ENCODE measurements at regions not wholly inside any gene's neighbourhood (a gene's known extent, or its start where the extent isn't known, plus 50 kb on each side); places are given as distances from the start of the nearest gene placed in this dataset.

DNA sequence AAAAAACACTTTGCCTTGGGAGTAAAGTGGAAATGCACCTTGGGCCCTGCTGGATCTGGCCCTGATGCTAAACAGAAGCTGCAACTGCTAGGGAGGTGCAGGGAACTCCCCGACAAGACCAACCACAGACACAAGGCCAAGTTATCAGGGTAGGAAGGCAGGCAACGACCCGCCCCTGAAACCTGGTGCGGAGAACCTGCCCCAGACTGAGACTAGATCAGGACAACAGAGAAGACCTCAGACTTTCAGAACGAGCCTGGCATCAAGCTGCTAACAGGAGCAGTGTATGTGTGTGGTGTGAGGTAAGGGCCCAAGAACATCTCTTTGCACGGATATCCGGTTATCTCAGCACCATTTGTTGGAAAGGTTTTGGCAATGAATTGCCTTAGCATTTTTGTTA lies 233.7 kb upstream of the RTL1 start:
- Histone ChIP-seq H3K27ac (ENCODE audit: low read length) (no peak overlapping the region), H3K4me3 (ENCODE audit: low read length) (no peak overlapping the region), H2AFZ (ENCODE audit: low read depth, low read length) (no peak overlapping the region), H3K9ac (ENCODE audit: low read length) (no peak overlapping the region), H3K4me1 (ENCODE audit: low read length) (no peaks in the 10 kb centered on the region), H3K27me3 (ENCODE audit: low read depth, low read length) (no peaks in the 10 kb centered on the region), H3K9me3 (ENCODE audit: insufficient read depth, low read length) (no peaks in the 10 kb centered on the region), H3K4me2 (ENCODE audit: low read length) (no peak overlapping the region), H3K36me3 (replicated peaks; ENCODE audit: low read depth, low read length) (no peaks in the 10 kb centered on the region), H4K20me1 (ENCODE audit: insufficient read depth, low read length) (no peaks in the 10 kb centered on the region), H3K79me2 (ENCODE audit: low read length) (no peaks in the 10 kb centered on the region)
- TF ChIP-seq, protein P1, sequence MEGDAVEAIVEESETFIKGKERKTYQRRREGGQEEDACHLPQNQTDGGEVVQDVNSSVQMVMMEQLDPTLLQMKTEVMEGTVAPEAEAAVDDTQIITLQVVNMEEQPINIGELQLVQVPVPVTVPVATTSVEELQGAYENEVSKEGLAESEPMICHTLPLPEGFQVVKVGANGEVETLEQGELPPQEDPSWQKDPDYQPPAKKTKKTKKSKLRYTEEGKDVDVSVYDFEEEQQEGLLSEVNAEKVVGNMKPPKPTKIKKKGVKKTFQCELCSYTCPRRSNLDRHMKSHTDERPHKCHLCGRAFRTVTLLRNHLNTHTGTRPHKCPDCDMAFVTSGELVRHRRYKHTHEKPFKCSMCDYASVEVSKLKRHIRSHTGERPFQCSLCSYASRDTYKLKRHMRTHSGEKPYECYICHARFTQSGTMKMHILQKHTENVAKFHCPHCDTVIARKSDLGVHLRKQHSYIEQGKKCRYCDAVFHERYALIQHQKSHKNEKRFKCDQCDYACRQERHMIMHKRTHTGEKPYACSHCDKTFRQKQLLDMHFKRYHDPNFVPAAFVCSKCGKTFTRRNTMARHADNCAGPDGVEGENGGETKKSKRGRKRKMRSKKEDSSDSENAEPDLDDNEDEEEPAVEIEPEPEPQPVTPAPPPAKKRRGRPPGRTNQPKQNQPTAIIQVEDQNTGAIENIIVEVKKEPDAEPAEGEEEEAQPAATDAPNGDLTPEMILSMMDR (IDR thresholded peaks at IDR 0.05; ENCODE audit: low read depth, low read length) = no peak
- TF ChIP-seq EZH2phosphoT487 (IDR thresholded peaks at IDR 0.05; ENCODE audit: low read depth) = no peak

DNA sequence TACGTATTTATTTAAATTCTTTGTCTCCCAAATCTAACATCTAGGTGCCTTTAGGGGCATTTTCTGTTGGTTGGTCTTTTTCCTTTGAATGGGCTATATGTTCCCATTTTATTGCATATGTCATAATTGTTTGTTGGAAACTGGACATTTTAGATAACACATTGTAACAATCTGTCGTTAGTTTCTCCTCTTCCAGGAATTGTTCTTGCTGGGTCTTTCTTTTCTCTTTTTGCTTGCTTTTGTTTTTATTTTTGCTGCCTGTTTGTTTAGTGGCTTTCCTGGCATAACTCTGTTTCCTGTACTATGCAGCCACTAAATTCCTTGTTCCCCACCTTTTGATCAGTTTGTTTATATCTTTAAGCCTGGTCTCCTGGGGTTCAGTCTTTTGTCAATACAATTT lies 244.3 kb upstream of the RTL1 start:
- Histone ChIP-seq H3K27me3 (ENCODE audit: low read depth, low read length) (no peaks in the 10 kb centered on the region), H3K36me3 (replicated peaks; ENCODE audit: low read depth, low read length) (no peaks in the 10 kb centered on the region), H3K4me2 (ENCODE audit: low read length) (no peak overlapping the region), H3K9ac (ENCODE audit: low read length) (no peak overlapping the region), H2AFZ (ENCODE audit: low read depth, low read length) (no peak overlapping the region), H3K9me3 (ENCODE audit: insufficient read depth, low read length) (no peaks in the 10 kb centered on the region), H4K20me1 (ENCODE audit: insufficient read depth, low read length) (no peaks in the 10 kb centered on the region), H3K4me3 (ENCODE audit: low read length) (no peak overlapping the region), H3K4me1 (ENCODE audit: low read length) (no peaks in the 10 kb centered on the region), H3K79me2 (ENCODE audit: low read length) (no peaks in the 10 kb centered on the region), H3K27ac (ENCODE audit: low read length) (no peak overlapping the region)
- TF ChIP-seq, protein P1 (IDR thresholded peaks at IDR 0.05; ENCODE audit: low read depth, low read length) = no peak
- no peak for TF ChIP-seq EZH2phosphoT487 (IDR thresholded peaks at IDR 0.05; ENCODE audit: low read depth)

DNA sequence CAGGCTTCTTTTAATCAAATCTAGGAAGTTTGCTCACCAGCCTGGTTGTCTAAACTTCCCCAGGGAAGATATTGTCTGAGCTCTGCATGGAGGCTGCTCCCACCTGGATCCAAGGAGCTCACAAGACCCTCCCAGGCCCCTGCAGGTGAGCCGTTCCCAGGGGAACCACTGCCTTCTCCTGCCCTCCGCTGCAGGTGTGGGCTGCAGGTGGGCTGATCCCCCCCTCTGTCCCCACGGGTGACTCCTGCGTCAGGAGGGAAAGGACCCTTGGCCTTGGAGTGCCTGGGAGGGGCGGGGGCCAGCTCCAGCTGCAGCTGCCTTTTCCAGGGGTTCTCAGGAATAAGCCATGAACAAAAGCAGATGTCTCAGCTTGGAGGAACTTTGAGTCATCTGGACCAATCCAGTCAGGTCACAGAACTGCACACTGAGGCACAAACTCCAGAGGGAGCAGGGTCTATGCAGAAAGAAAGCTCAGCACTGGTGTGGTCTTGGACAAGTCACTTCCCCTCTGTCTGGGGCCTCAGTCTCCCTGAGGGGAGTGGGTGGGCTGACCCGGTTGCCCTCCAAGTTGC lies 246.6 kb upstream of the RTL1 start:
- Histone ChIP-seq H3K4me2 (ENCODE audit: low read length) (no peak overlapping the region), H3K27me3 (ENCODE audit: low read depth, low read length) (no peaks in the 10 kb centered on the region), H4K20me1 (ENCODE audit: insufficient read depth, low read length) (no peaks in the 10 kb centered on the region), H3K4me3 (ENCODE audit: low read length) (no peak overlapping the region), H3K79me2 (ENCODE audit: low read length) (no peaks in the 10 kb centered on the region), H3K9ac (ENCODE audit: low read length) (no peak overlapping the region), H3K9me3 (ENCODE audit: insufficient read depth, low read length) (no peaks in the 10 kb centered on the region), H3K36me3 (replicated peaks; ENCODE audit: low read depth, low read length) (no peaks in the 10 kb centered on the region), H3K27ac (ENCODE audit: low read length) (no peak overlapping the region), H2AFZ (ENCODE audit: low read depth, low read length) (no peak overlapping the region), H3K4me1 (ENCODE audit: low read length) (no peaks in the 10 kb centered on the region)
- no peak for TF ChIP-seq EZH2phosphoT487 (IDR thresholded peaks at IDR 0.05; ENCODE audit: low read depth)
- TF ChIP-seq, protein P1 (IDR thresholded peaks at IDR 0.05; ENCODE audit: low read depth, low read length) = no peak

DNA sequence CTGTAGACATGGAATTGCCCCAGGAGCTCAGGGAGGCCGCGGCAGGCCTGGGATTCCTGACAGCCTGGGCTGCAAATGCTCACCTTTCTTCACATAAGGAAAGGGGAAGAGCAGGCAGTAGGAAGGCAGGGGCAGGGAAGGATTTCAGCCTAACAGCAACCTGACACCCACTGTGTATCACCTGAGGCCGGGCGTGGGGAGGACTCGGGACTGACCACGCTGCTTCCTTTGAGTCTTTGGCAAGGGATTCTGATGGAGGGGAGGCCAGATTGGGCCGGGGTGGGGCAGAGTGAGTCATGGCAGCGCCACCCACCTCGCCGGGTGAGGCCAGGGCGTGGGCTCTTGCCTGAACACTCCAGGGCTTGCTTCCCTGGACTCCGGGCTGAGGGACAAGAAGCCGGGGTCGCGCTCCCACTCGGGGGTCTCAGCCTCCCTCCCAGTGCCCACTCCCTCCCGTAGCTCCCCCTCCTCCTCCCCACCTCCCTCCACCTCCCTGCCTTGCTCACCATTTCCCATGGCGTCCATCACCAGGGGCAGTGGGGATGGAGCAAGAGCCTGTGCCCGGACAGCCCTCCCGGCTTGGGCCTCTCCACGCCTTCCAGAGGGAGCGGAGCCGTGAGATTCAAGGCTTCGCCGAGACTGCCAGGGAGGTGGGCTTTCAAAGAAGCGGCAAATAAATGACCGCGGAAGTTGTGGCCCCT lies 247.9 kb upstream of the RTL1 start:
- no peak for TF ChIP-seq EZH2phosphoT487 (IDR thresholded peaks at IDR 0.05; ENCODE audit: low read depth)
- TF ChIP-seq, protein P1 (IDR thresholded peaks at IDR 0.05; ENCODE audit: low read depth, low read length) = no peak
- Histone ChIP-seq H3K9ac (ENCODE audit: low read length) (no peak overlapping the region), H3K4me2 (ENCODE audit: low read length) (no peak overlapping the region), H3K27ac (ENCODE audit: low read length) (no peak overlapping the region), H3K4me3 (ENCODE audit: low read length) (no peak overlapping the region), H3K36me3 (replicated peaks; ENCODE audit: low read depth, low read length) (no peaks in the 10 kb centered on the region), H3K27me3 (ENCODE audit: low read depth, low read length) (no peaks in the 10 kb centered on the region), H3K4me1 (ENCODE audit: low read length) (no peaks in the 10 kb centered on the region), H4K20me1 (ENCODE audit: insufficient read depth, low read length) (no peaks in the 10 kb centered on the region), H2AFZ (ENCODE audit: low read depth, low read length) (no peak overlapping the region), H3K9me3 (ENCODE audit: insufficient read depth, low read length) (no peaks in the 10 kb centered on the region), H3K79me2 (ENCODE audit: low read length) (no peaks in the 10 kb centered on the region)

Measured in OCI-LY3 (cell line).